Right cardiac atrium (tissue), 5 donors: ENCODE measurements at regions not wholly inside any gene's neighbourhood (a gene's known extent, or its start where the extent isn't known, plus 50 kb on each side); places are given as distances from the start of the nearest gene placed in this dataset.

Source experiments
- ATAC-seq, 2 donors: fragments of 200-7000 bp; cut with Tn5 transposase; one replicate each; pipeline versions ENCODE4 v1.8.0 to v1.9.1; 2020; ENCODE audit warnings: moderate library complexity in 2 of 2, mild to moderate bottlenecking in 1 of 2
- DNase-seq, 3 donors: peaks; one replicate each; pipeline ENCODE4 v3.0.0-alpha.2; 2020
- H3K27ac ChIP-seq: one replicate; pipeline ENCODE4 v1.5.1; 2013; ENCODE audit warnings: mild to moderate bottlenecking, low read length, control low read depth, moderate library complexity
- H3K27me3 ChIP-seq: one replicate; pipeline ENCODE4 v1.6.1; 2013; ENCODE audit not compliant: control insufficient read depth, insufficient read depth
- H3K4me1 ChIP-seq: one replicate; pipeline ENCODE4 v1.6.1; 2013; ENCODE audit warnings: low read length; ENCODE audit not compliant: control insufficient read depth, insufficient read depth
- H3K4me3 ChIP-seq: one replicate; pipeline ENCODE4 v1.5.1; 2013; ENCODE audit warnings: low read length, control low read depth
- H3K9me3 ChIP-seq: one replicate; pipeline ENCODE4 v1.6.1; 2013; ENCODE audit warnings: low read length; ENCODE audit not compliant: control insufficient read depth
- WGBS: extraction: QIAGEN DNeasy Blood & Tissue Kit; methylation state at CpG from one replicate; pipeline ENCODE4 v1.1.7; 2013; 5-methylcytosine and 5-hydroxymethylcytosine counted together
- intact Hi-C, 4 donors: fragments of 100-400 bp; cut with DNase I; formaldehyde crosslinking; loops; one replicate each; pipeline versions ENCODE4 v1.11.0 to v1.14.0; 2022 to 2023
- donor health status: healthy with polysubstance abuse.
- donor health status: DM: no; HTN: yes; CAD: no.
- donor health status: DM: no; HTN: no; CAD: no.
- donor health status: DM: no; HTN: yes; CAD: no; lungs with severe emphysema.
- donor health status: DM: yes; HTN: yes; CAD: no.

DNA sequence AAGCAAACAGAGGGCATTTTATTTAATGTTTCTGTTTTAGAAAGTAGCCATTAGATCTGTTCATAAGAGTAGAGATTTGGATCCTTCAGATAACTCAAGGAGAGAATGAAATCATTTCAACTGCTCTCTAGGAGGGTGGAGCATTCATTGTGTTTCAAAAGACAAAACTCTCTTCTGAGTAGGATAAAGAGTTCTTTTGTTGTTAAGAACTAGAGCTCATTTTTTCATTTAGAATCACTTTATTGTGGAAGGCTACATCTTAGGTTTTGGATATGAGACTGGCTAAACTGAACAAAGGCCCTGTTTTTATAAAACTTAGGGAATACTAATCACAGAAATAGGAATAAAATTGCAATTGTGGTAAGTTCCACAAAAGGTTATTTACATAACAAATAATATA, 193.9 kb upstream of the PCDH10 start:
- no peaks in the 10 kb centered on the region for H3K4me1 ChIP-seq
- intact Hi-C loops: no loop called here
- H3K27ac ChIP-seq: no peak overlapping the region
- ATAC-seq: no peak
- no peak for DNase-seq
- H3K9me3 ChIP-seq: no peaks in the 10 kb centered on the region
- no peaks in the 10 kb centered on the region for H3K27me3 ChIP-seq
- H3K4me3 ChIP-seq: no peak overlapping the region

DNA sequence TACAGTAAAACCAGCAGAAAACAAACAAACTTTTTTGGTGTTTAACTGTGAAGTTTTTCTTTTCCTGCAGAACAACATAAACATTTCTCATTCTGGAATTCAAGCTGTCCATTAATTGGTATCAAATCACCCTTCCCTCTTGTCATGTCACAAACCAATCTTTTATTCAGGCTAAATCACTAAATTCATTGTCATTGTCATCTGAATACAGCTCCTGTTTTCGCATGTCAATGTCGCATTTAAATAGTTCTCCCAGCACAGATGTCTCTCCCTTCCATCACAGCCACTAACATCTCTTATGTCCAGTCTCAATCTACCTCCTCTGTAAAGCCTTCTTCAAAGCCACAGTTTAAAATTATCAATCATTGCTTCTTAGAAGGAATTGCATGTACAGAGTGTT, 192.1 kb upstream of the PCDH10 start:
- intact Hi-C loops: no loop called here
- 91% methylated on average over 2 of the region's 2 CpGs for WGBS
- H3K27me3 ChIP-seq: no peaks in the 10 kb centered on the region
- H3K9me3 ChIP-seq: no peaks in the 10 kb centered on the region
- no peak overlapping the region for H3K27ac ChIP-seq
- no peak overlapping the region for H3K4me3 ChIP-seq
- DNase-seq: no peak
- H3K4me1 ChIP-seq: no peaks in the 10 kb centered on the region
- no peak for ATAC-seq

GRCh38 chr4:132958457-132959263, 190.4 kb upstream of the PCDH10 start:
- H3K4me1 ChIP-seq: no peaks in the 10 kb centered on the region
- no peaks in the 10 kb centered on the region for H3K9me3 ChIP-seq
- DNase-seq: peak in 1 of 3 donors; percentile 30
- 90% methylated on average over 8 of the region's 8 CpGs for WGBS
- no peaks in the 10 kb centered on the region for H3K27me3 ChIP-seq
- ATAC-seq: peak in 1 of 2 donors; percentile 26
- intact Hi-C loops: no loop called here
- H3K27ac ChIP-seq: no peak overlapping the region
- no peak overlapping the region for H3K4me3 ChIP-seq

- Histone ChIP-seq H3K27ac (no peak overlapping the region), H3K4me3 (no peak overlapping the region), H3K9me3 (no peaks in the 10 kb centered on the region), H3K4me1 (no peaks in the 10 kb centered on the region), H3K27me3 (no peaks in the 10 kb centered on the region)
- ATAC-seq: no peak
- intact Hi-C loops: no loop called here
- 88% methylated on average over 1 of the region's 1 CpG for WGBS
- no peak for DNase-seq
Measured at GRCh38 chr4:132981611-132982010, 167.5 kb upstream of the PCDH10 start.

DNA sequence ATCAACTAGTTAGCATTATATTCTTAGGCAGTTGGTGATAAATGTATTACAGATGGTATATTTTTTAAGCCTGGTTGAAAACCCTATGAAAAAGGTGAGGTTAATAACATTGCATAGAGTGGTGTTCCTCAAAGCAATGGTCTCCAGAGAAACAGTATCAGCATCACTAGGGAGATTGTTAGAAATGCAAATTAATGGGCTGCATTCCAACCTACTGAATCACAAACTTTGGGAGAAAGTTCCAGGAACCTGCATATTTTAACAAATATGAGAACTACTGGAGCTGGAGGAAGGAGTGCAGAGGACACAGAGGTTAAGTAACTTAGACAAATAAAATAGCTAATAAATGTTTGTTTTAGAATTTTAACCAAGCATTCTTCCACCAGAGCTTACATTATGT, 166.9 kb upstream of the PCDH10 start:
- DNase-seq: no peak
- H3K4me3 ChIP-seq: no peak overlapping the region
- intact Hi-C loops: no loop called here
- no peaks in the 10 kb centered on the region for H3K27me3 ChIP-seq
- H3K27ac ChIP-seq: no peak overlapping the region
- no peaks in the 10 kb centered on the region for H3K4me1 ChIP-seq
- no peaks in the 10 kb centered on the region for H3K9me3 ChIP-seq
- ATAC-seq: no peak

GRCh38 chr4:132991111-132991510, 158.0 kb upstream of the PCDH10 start:
- no peak overlapping the region for H3K27ac ChIP-seq
- ATAC-seq (no peak), DNase-seq (no peak)
- no peak overlapping the region for H3K4me3 ChIP-seq
- no peaks in the 10 kb centered on the region for H3K4me1 ChIP-seq
- H3K9me3 ChIP-seq: no peaks in the 10 kb centered on the region
- H3K27me3 ChIP-seq: no peaks in the 10 kb centered on the region
- intact Hi-C loops: no loop called here

DNA sequence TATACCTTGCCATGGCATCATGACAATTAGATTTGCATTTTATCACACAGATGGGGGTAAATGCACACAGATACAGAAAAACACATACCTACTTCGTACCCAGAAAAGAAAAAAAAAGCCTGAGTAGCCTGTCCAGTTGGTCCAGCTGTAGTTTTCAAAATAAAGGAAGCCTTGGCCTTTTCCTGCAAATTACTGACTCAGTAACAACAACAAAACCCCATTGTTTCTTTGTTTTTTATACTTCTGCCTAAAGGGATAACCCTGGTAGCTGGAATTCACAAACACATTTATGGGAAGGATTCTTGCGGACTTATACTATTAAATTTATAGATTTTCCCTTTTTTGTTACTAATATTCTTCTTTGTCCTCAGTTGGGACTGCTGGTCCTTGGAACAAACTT, 156.4 kb upstream of the PCDH10 start:
- H3K27ac ChIP-seq: no peak overlapping the region
- no peaks in the 10 kb centered on the region for H3K4me1 ChIP-seq
- no peaks in the 10 kb centered on the region for H3K9me3 ChIP-seq
- H3K4me3 ChIP-seq: no peak overlapping the region
- intact Hi-C loops: no loop called here
- no peaks in the 10 kb centered on the region for H3K27me3 ChIP-seq
- DNase-seq (no peak), ATAC-seq (no peak)
- whole genome bisulfite sequencing: 56% methylated on average over 2 of the region's 2 CpGs

DNA sequence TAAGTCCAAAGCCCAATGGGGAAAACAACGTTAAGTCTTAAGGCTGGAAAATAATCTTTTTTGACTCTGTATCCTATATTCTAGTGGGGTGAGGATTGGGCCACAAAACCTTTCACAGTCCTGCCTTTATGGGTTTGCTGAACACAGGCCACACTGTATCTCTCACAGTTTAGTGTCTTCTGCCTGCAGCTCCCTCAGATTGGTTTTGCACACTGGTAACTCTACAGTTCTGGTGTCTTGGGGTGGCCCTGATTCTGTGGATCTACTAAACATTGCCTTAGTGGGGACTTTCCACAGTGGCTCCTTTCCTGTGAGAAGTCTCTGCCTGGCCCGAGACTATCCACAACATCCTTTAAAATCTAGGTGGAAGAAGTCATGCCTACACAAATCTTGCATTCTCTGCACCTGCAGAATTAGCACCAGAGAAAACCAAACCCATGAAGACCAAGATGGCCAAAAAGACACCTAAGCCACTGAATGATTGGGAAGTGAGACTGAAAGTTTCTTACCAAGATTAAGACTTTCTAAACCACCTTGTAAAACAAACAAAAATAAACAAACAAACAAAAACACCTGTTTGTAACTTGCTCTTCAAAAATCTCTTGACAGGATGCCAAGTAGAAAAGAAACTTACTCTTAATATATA, 150.4 kb upstream of the PCDH10 start:
- Histone ChIP-seq H3K4me1 (no peaks in the 10 kb centered on the region), H3K9me3 (no peaks in the 10 kb centered on the region), H3K27ac (no peak overlapping the region), H3K27me3 (no peaks in the 10 kb centered on the region), H3K4me3 (no peak overlapping the region)
- ATAC-seq (no peak), DNase-seq (no peak)
- intact Hi-C loops: no loop called here
- 88% methylated on average over 2 of the region's 2 CpGs for WGBS

GRCh38 chr4:133000012-133000411, 149.1 kb upstream of the PCDH10 start:
- ATAC-seq (no peak), DNase-seq (no peak)
- H3K4me1 ChIP-seq: no peaks in the 10 kb centered on the region
- H3K27me3 ChIP-seq: no peaks in the 10 kb centered on the region
- H3K4me3 ChIP-seq: no peak overlapping the region
- WGBS: 19% methylated on average over 3 of the region's 3 CpGs
- H3K27ac ChIP-seq: no peak overlapping the region
- no peaks in the 10 kb centered on the region for H3K9me3 ChIP-seq
- intact Hi-C loops: no loop called here

DNA sequence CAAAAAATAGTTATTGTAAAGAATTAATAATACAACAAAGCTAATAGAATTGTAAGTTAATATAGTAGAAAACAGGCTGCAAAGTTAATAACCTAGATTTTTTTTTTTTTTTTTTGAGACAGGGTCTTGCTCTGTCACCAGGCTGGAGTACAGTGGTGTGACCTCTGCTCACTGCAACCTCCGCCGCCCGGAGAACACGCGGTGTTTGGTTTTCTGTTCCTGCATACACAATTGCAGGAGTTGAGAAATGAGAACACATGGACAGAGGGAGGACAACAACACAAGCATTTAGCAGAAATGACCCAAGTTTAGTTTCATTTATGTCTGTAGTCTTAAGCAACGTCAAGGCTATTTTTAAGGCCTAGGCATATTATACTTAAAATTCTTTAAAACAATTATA, 145.9 kb upstream of the PCDH10 start:
- Histone ChIP-seq H3K4me3 (no peak overlapping the region), H3K27ac (no peak overlapping the region), H3K4me1 (no peaks in the 10 kb centered on the region), H3K27me3 (no peaks in the 10 kb centered on the region), H3K9me3 (no peaks in the 10 kb centered on the region)
- DNase-seq (no peak), ATAC-seq (no peak)
- intact Hi-C loops: no loop called here
- WGBS: 94% methylated on average over 6 of the region's 6 CpGs

- Histone ChIP-seq H3K4me3 (no peak overlapping the region), H3K27me3 (no peaks in the 10 kb centered on the region), H3K4me1 (no peaks in the 10 kb centered on the region), H3K9me3 (no peaks in the 10 kb centered on the region), H3K27ac (no peak overlapping the region)
- no peak for ATAC-seq
- DNase-seq: no peak
- 20% methylated on average over 3 of the region's 3 CpGs for WGBS
- intact Hi-C loops: no loop called here
Measured at GRCh38 chr4:133014473-133015135, 134.5 kb upstream of the PCDH10 start.
